ENCODE measurements at regions not wholly inside any gene's neighbourhood (a gene's known extent, or its start where the extent isn't known, plus 50 kb on each side); places are given as distances from the start of the nearest gene placed in this dataset.

DNA sequence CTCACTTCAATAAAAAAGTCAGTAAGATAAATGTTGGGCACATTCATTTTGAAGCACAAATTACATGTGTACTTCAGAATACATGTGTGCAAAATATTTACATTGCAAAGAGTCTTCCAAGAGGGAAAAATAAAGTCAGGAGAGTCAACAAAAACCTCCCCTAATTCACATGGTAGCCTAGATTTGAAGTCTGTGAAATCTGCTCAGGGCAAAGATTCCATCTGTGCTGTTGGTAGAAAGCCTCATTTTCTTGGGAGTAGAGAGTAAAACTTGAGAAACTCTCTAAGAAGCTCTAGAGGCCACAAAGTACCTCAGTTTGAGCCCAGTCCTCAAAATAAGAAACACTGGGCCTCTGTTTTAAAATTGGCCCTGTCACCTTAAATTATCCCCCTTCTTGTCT, 303.4 kb downstream of the RAB28 start:
- no peak for DNase-seq
- no peak for ATAC-seq
- intact Hi-C loops (cut with DNase I): no loop called here
- H3K36me3 ChIP-seq (ENCODE audit: insufficient read depth in 1 of 2, low read depth in 1 of 2): no peaks in the 10 kb centered on the region
- H3K4me3 ChIP-seq: no peak overlapping the region
- H3K9me3 ChIP-seq: no peaks in the 10 kb centered on the region
- TF ChIP-seq, protein P1, sequence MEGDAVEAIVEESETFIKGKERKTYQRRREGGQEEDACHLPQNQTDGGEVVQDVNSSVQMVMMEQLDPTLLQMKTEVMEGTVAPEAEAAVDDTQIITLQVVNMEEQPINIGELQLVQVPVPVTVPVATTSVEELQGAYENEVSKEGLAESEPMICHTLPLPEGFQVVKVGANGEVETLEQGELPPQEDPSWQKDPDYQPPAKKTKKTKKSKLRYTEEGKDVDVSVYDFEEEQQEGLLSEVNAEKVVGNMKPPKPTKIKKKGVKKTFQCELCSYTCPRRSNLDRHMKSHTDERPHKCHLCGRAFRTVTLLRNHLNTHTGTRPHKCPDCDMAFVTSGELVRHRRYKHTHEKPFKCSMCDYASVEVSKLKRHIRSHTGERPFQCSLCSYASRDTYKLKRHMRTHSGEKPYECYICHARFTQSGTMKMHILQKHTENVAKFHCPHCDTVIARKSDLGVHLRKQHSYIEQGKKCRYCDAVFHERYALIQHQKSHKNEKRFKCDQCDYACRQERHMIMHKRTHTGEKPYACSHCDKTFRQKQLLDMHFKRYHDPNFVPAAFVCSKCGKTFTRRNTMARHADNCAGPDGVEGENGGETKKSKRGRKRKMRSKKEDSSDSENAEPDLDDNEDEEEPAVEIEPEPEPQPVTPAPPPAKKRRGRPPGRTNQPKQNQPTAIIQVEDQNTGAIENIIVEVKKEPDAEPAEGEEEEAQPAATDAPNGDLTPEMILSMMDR (IDR thresholded peaks at IDR 0.05): no peak
- no peak overlapping the region for H3K27ac ChIP-seq
- H3K4me1 ChIP-seq: no peaks in the 10 kb centered on the region
- no peaks in the 10 kb centered on the region for H3K27me3 ChIP-seq (ENCODE audit: insufficient read depth in 3 of 3, low read length in 2 of 3)

DNA sequence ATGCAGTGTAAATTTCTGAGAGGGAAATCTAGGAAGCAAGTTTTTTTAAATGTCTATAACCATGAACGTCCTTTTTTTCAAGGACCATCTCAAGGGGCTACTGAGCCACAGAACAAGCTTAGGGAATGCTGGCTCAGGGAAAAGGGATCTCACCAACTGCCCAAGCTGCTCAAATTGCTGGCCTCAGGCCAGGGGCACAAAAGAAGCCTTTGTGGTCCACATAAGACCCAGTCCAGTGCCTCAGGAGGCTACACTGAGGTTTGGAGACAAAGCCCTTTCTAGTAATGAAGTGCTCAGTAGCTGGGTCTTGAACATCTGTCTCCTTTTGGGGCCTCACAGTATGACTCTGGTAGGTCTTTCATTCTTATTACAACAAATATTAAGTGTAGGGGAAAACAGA, 305.5 kb downstream of the RAB28 start:
- H3K27me3 ChIP-seq (ENCODE audit: insufficient read depth in 3 of 3, low read length in 2 of 3): no peaks in the 10 kb centered on the region
- ATAC-seq (no peak), DNase-seq (no peak)
- TF ChIP-seq, protein P1 (IDR thresholded peaks at IDR 0.05): no peak
- intact Hi-C loops (cut with DNase I): no loop called here
- no peaks in the 10 kb centered on the region for H3K9me3 ChIP-seq
- no peak overlapping the region for H3K4me3 ChIP-seq
- H3K4me1 ChIP-seq: no peaks in the 10 kb centered on the region
- 23 to 42% (median 36%) methylated on average over 1 of the region's 1 CpG for WGBS, 3 donors
- no peaks in the 10 kb centered on the region for H3K36me3 ChIP-seq (ENCODE audit: insufficient read depth in 1 of 2, low read depth in 1 of 2)
- H3K27ac ChIP-seq: no peak overlapping the region

DNA sequence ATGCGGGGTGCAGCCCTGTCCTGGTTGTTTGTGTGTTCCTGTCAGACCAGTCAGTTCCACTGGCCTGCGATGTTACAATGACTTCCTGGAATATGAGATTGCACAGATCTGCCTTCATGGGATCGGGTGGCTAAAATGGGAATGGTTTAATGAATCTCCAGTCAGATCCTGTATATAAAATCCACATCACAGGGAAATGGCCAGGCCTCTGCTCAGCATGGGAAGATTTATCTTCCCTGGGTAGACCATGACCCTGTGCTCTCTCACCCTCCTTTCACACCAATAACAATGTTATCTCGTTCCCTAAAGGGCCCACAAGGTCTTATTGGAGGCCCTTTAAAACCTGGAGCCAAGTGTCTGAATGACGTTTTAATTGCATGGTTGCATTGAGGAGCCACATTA, 307.4 kb downstream of the RAB28 start:
- H3K36me3 ChIP-seq (ENCODE audit: insufficient read depth in 1 of 2, low read depth in 1 of 2): no peaks in the 10 kb centered on the region
- H3K9me3 ChIP-seq: no peaks in the 10 kb centered on the region
- TF ChIP-seq, protein P1 (IDR thresholded peaks at IDR 0.05): no peak
- DNase-seq: no peak
- intact Hi-C loops (cut with DNase I): no loop called here
- no peak overlapping the region for H3K4me3 ChIP-seq
- no peak for ATAC-seq
- no peak overlapping the region for H3K27ac ChIP-seq
- no peaks in the 10 kb centered on the region for H3K27me3 ChIP-seq (ENCODE audit: insufficient read depth in 3 of 3, low read length in 2 of 3)
- no peaks in the 10 kb centered on the region for H3K4me1 ChIP-seq
- WGBS, 3 donors: 22 to 36% (median 31%) methylated on average over 5 of the region's 5 CpGs

DNA sequence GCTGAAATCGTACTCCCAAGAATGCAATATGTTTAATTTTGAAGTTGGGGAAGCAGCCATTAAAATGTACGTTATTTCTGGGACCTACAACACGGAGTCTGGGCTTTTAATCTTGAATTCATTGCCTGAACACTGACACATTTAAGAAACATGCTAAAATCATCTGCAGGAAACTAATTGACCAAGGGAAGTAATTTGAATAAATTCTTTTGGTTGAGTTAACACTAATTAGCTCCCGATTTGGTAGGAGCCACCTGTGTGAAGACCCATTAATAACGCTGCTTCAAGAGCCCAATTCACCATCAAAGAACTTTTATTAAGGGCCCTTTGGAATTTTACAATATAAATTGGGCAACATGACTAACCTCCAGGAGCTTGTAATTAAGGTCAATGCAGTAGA, 309.2 kb downstream of the RAB28 start:
- no peaks in the 10 kb centered on the region for H3K4me1 ChIP-seq
- H3K36me3 ChIP-seq (ENCODE audit: insufficient read depth in 1 of 2, low read depth in 1 of 2): no peaks in the 10 kb centered on the region
- no peaks in the 10 kb centered on the region for H3K9me3 ChIP-seq
- TF ChIP-seq, protein P1 (IDR thresholded peaks at IDR 0.05): no peak
- no peak overlapping the region for H3K4me3 ChIP-seq
- intact Hi-C loops (cut with DNase I): no loop called here
- no peaks in the 10 kb centered on the region for H3K27me3 ChIP-seq (ENCODE audit: insufficient read depth in 3 of 3, low read length in 2 of 3)
- WGBS, 3 donors: 72 to 80% (median 79%) methylated on average over 5 of the region's 5 CpGs
- ATAC-seq (no peak), DNase-seq (no peak)
- no peak overlapping the region for H3K27ac ChIP-seq

DNA sequence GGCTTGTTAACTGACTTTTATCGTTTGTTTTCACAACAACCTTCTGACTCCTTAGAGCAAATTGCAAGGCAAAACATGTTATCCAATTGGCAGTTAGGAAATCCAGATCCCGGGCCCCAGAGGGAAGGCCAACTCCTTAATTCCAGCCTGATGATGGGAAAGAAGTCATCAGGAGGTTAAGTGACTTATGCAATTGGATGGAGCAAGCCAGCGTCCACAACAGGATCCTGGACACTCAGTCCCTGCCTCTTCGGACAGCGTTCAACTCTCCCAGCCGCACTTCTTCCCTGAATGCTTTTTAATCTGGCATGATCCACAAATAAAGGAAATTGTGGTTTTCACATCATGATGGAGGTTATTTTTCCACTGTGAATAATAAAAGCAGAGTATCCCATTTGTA, 310.1 kb downstream of the RAB28 start:
- Histone ChIP-seq H3K27me3 (ENCODE audit: insufficient read depth in 3 of 3, low read length in 2 of 3) (no peaks in the 10 kb centered on the region), H3K4me3 (no peak overlapping the region), H3K9me3 (no peaks in the 10 kb centered on the region), H3K36me3 (ENCODE audit: insufficient read depth in 1 of 2, low read depth in 1 of 2) (no peaks in the 10 kb centered on the region), H3K27ac (no peak overlapping the region), H3K4me1 (no peaks in the 10 kb centered on the region)
- 59 to 68% (median 61%) methylated on average over 6 of the region's 6 CpGs for WGBS, 3 donors
- intact Hi-C loops (cut with DNase I): no loop called here
- ATAC-seq (peak; percentile 23 to 83 (median 60)), DNase-seq (peak; percentile 68 to 77)
- TF ChIP-seq, protein P1 (IDR thresholded peaks at IDR 0.05): no peak
